ENCODE measurements at regions not wholly inside any gene's neighbourhood (a gene's known extent, or its start where the extent isn't known, plus 50 kb on each side); places are given as distances from the start of the nearest gene placed in this dataset.

DNA sequence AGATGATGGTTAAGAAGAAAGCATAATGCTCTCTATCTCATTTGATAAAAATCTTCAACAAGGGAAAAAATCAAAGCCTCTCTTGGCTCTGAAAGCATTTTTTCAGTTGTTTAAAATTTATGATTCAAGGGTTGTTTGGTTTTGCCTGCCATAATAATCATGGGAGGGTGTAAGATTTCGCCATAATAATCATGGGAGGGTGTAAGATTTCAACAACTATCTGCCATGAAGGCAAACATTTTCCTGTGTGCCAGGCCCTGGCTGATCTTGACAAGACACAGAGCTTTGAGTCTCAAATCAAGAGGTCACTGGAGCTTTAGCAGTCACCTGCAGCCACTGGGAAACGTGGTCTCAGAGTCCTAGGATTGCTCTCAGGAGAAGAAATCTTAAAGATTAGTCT is 175.1 kb upstream of the PIEZO2 start:
- TF ChIP-seq EZH2phosphoT487 (conservative IDR thresholded peaks at IDR 0.05; ENCODE audit: low read length): no peak
- TF ChIP-seq, protein P1, sequence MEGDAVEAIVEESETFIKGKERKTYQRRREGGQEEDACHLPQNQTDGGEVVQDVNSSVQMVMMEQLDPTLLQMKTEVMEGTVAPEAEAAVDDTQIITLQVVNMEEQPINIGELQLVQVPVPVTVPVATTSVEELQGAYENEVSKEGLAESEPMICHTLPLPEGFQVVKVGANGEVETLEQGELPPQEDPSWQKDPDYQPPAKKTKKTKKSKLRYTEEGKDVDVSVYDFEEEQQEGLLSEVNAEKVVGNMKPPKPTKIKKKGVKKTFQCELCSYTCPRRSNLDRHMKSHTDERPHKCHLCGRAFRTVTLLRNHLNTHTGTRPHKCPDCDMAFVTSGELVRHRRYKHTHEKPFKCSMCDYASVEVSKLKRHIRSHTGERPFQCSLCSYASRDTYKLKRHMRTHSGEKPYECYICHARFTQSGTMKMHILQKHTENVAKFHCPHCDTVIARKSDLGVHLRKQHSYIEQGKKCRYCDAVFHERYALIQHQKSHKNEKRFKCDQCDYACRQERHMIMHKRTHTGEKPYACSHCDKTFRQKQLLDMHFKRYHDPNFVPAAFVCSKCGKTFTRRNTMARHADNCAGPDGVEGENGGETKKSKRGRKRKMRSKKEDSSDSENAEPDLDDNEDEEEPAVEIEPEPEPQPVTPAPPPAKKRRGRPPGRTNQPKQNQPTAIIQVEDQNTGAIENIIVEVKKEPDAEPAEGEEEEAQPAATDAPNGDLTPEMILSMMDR (IDR thresholded peaks at IDR 0.05; ENCODE audit: insufficient read depth, low read length, poor library complexity, severe bottlenecking): no peak

Measured in SU-DHL-6 (cell line).